ENCODE measurements at regions not wholly inside any gene's neighbourhood (a gene's known extent, or its start where the extent isn't known, plus 50 kb on each side); places are given as distances from the start of the nearest gene placed in this dataset.
"Not testable (repeated sequence)": the region's sequence is repeated elsewhere in the genome, so short reads cannot be mapped to it uniquely, and the experiment has no call there.

DNA sequence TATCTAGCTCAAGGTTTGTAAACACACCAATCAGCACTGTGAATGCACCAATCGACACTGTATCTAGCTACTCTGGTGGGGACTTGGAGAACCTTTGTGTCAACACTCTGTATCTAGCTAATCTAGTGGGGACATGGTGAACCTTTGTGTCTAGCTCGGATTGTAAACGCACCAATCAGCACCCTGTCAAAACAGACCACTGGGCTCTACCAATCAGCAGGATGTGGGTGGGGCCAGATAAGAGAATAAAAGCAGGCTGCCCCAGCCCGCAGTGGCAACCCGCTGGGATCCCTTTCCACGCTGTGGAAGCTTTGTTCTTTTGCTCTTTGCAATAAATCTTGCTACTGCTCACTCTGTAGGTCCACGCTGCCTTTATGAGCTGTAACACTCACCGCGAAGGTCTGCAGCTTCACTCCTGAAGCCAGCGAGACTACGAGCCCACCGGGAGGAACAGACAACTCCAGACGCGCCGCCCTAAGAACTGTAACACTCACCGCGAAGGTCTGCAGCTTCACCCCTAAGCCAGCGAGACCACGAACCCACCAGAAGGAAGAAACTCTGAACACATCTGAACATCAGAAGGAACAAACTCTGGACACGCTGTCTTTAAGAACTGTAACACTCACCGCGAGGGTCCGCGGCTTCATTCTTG lies 128.5 kb downstream of the MRPL14 start:
- DNase-seq (ENCODE audit: low spot score): not testable (repeated sequence)

- DNase-seq (ENCODE audit: low spot score): not testable (repeated sequence)
Measured at GRCh38 chr6:43997990-43998585, 129.2 kb downstream of the MRPL14 start.

DNA sequence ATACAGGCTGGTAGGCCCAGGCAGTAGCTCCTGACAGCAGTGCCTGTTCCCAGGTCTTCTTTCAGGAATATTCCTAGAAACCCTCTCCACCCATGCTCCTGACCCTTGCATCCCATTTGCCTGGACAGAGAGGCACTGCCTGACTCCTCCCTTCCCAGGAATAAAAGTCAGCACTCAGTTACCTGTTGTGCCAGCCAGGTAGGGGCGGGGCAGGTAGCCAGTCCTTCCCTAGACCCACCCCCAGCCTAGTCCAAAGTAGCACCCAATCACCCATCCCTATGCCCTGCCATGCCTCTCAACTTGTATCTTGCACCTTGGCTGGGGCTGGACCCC lies 129.9 kb downstream of the MRPL14 start:
- DNase-seq (ENCODE audit: low spot score): no peak

DNA sequence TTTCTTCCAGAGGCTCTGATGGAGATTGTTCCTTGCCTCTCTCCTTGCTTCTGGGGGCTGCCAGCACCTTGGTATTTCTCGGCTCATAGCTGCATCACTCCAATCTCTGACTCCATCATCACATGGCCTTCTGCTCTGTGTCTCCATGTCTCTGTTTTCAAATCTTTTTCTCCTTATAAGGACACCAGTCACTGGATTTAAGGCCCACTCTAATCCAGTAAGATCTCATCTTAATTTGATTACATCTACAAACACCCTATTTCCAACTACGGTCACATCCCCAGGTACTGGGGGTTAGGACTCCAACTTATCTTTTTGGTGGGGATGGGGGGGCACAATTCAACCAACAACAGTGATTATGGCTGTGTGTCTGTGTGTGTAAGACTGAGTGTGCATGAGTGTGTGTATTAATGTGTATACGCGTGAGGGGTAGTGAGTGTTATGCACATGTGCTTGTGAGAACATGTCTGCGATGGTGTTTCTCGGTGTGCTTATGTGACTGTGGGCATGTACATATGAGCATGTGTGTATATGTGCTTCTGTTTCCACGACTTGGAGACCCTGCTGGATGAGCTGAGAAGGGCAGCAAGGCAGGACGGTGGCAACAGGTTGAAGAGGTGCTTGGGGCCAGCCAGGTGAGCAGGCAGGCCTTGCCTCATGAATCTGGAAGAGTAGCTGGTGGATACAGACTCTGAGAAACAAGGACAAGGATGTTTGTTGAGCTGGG lies 130.5 kb downstream of the MRPL14 start:
- no peak for DNase-seq (ENCODE audit: low spot score)

- DNase-seq (ENCODE audit: low spot score): no peak
Measured at GRCh38 chr6:43995137-43995536, 132.1 kb downstream of the MRPL14 start.

GRCh38 chr6:43993881-43994523 lies 133.2 kb downstream of the MRPL14 start:
- DNase-seq (ENCODE audit: low spot score): no peak

GRCh38 chr6:43992783-43993644 lies 134.2 kb downstream of the MRPL14 start:
- DNase-seq (ENCODE audit: low spot score): no peak

- no peak for DNase-seq (ENCODE audit: low spot score)
Measured at GRCh38 chr6:43992126-43992663, 135.1 kb downstream of the MRPL14 start.

DNA sequence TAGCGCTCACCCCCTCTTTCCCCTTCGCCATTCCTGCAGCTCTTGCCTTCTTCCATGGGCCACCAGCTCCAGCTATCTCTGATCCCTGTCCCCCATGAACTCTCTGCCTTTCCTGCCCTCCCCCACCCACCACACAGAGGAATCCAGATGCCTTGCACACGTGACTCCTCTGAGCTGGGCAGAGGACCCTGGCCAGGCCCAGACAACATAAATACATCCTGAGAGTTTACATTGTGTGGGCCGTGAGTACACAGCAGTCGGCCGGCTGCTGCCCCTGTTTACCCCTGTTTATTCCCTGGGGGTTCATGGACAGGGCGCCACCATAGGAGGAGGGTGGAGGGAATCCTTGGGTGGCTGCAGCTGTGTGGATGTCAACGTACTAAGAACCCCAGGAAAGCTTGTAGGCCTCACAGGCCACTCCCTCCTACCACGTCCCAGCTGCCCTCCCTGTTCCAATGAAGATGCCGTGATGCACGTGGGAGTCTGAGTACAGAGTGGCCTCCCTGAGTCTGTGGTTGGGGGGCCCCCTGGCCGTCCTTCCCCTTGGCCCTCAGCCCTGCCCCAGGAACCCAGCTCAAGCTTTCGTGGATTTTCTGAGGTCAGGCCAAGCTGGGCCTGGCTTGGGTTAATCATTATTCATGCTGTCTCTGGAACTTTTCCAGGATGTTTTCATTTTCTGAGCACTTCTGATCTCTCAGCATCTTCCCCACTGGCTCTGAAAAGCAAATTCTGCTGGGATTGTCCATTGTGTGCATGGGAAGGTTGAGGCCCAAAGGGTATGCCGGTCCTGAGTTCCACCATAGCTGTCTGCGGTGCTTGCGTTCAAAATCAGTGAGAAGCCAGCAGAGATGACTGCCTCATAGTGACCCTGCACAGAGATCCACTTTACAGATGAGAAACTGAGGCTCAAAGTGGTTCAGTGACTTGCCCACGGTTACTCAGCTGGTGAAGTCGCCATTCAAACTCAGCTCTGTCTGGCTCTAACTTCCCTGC lies 136.3 kb downstream of the MRPL14 start:
- DNase-seq (ENCODE audit: low spot score): no peak

- no peak for DNase-seq (ENCODE audit: low spot score)
Measured at GRCh38 chr6:43990275-43990626, 137.0 kb downstream of the MRPL14 start.

GRCh38 chr6:43989581-43990146 lies 137.6 kb downstream of the MRPL14 start:
- DNase-seq (ENCODE audit: low spot score): no peak

GRCh38 chr6:43988801-43989200 lies 138.5 kb downstream of the MRPL14 start:
- DNase-seq (ENCODE audit: low spot score): no peak

GRCh38 chr6:43987838-43988439 lies 139.3 kb downstream of the MRPL14 start:
- no peak for DNase-seq (ENCODE audit: low spot score)

GRCh38 chr6:43986177-43986825 lies 141.0 kb downstream of the MRPL14 start:
- no peak for DNase-seq (ENCODE audit: low spot score)

DNA sequence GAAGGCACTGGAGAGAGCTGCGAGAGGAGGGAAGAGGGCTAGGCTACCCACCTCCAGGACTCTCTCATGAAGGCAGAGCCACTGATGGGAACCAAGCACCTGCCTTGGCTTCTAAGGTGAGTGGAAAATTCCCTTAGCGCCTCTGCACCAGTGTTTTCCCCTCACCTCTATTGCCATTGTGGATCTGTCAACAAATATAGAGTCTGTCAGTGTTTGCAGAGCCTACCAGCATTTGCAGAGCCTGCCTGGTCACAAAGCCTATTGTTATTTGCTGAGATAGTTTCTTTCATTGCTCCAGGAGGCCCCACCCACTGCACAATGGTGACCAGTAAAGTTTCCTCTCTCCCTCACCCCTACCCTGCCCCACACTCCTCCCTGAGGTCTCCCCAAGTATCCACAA lies 141.9 kb downstream of the MRPL14 start:
- no peak for DNase-seq (ENCODE audit: low spot score)

DNA sequence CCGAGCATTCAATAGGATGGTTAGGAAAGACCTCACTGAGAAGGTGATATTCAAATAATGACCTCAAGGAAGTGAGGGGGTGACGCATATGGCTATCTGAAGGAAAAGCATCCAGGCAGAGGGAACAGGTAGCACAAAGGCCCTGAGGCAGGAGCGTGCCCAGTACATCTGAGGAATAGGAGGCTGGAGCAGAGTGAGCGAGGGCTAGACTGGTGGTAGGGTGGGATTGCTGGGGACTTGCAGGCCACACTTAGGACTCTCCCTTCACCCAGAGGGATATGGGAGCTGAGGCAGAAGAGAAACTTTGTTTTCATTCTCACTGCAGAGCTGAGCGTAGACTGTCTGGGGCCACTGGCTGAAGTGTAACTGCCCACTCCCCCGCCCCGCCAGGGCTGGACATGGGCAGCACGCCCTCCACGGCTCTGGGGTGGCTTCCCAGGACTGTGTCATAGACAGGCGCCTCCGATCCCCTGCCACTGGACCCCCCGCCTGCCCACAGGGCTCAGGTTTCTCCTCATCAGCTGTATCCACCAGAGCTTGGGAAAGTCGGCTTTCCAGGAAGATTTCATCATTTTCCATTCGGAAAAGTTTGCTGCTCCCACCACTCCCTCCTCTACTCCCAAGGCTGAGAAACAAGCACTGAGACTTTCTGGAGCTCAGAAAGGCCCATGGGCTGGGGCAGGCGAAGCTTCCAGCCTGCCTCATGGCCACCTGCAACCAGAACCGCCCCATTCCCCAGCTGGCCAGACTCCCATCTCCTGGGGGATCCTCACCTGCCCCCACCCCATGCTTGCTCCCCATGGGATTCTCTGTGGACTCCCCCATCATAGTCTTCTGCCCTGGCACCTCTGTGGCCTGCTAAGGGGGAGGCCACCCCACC lies 142.6 kb downstream of the MRPL14 start:
- DNase-seq (ENCODE audit: low spot score): no peak

- DNase-seq (ENCODE audit: low spot score): no peak
Measured at GRCh38 chr6:43983632-43984031, 143.6 kb downstream of the MRPL14 start.

DNA sequence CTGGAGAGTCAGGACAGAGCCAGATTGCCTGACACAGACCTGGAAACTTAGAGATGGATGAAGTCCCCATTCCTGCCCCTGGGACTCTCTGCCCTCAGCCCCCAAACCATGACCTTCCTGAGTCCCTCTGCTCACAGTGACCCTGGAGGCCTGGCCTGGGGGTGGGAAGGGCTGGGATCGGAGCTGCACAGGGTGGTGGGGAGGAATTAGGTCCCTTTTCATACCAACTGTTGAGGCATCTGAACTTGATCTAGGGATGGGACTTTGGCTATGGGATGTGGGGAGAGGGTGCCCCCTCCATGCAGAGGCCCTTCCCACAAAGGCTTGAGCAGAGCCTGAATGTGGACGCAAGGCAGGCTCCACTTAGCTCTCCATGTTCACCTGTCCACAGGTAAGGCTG lies 144.1 kb downstream of the MRPL14 start:
- DNase-seq (ENCODE audit: low spot score): no peak

Data from CD4-positive, alpha-beta T cell treated with Interleukin-6 at 100 ng/mL for 8 hours (primary cell).